GM12878 (cell line): ENCODE measurements at regions not wholly inside any gene's neighbourhood (a gene's known extent, or its start where the extent isn't known, plus 50 kb on each side); places are given as distances from the start of the nearest gene placed in this dataset.

ENCODE experiments used
- ATAC-seq: fragments of 200-7000 bp; cut with Tn5 transposase; 3 replicates; pipeline ENCODE4 v1.9.1; 2020; ENCODE audit warnings: mild to moderate bottlenecking, moderate library complexity
- BruUV-seq: library from RNA; stranded (reverse); fragments of 400-500 nt; replicated peaks from 2 replicates; lab custom pipeline; 2021; lab: Mats Ljungman, UMichigan
- CTCF ChIA-PET: fragments of 300-600 bp; sonication (Branson Sonifier 250); formaldehyde crosslinking; extraction: SDS; loops from one replicate; lab custom pipeline; 2021; ENCODE audit warnings: inconsistent platforms; lab: Yijun Ruan, JAX
- POLR2A ChIA-PET: fragments of 350-600 bp; formaldehyde crosslinking; extraction: SDS; loops from one replicate; lab custom pipeline; 2021; ENCODE audit warnings: inconsistent platforms; lab: Charles Lee
- RAD21 ChIA-PET: fragments of 300-600 bp; sonication (Branson Sonifier 250); formaldehyde crosslinking; loops from one replicate; lab custom pipeline; 2023; ENCODE audit warnings: antibody characterized with exemption; ENCODE audit not compliant: unreplicated experiment; lab: Charles Lee
- SMC1A ChIA-PET: fragments of 300-600 bp; sonication (Branson Sonifier 250); formaldehyde crosslinking; loops from one replicate; lab custom pipeline; 2023; ENCODE audit not compliant: unreplicated experiment, uncharacterized antibody; lab: Charles Lee
- DNase-seq: peaks from one replicate; pipeline ENCODE4 v3.0.0-alpha.2; 2011; ENCODE audit warnings: low read depth, low spot score
- FAIRE-seq: peaks from 3 replicates; lab custom pipeline; 2011; peaks lifted over from hg19 to GRCh38; lab: Jason Lieb, UNC
- H2AFZ ChIP-seq: 2 replicates; pipeline ENCODE4 v1.6.0; 2011; ENCODE audit warnings: low read depth, low read length, control low read depth; ENCODE audit not compliant: control insufficient read depth
- H3K27ac ChIP-seq: 2 replicates; pipeline ENCODE4 v1.5.1; 2011; ENCODE audit warnings: control low read depth; ENCODE audit not compliant: control insufficient read depth, insufficient read depth
- H3K27me3 ChIP-seq, 2 experiments: replicated peaks in 1 of 2; 2 replicates each; pipeline versions ENCODE4 v1.6.0 to v1.6.1; 2011; ENCODE audit warnings: low read length in 1 of 2; ENCODE audit not compliant: control insufficient read depth in 2 of 2, insufficient read depth in 2 of 2
- H3K36me3 ChIP-seq, 2 experiments: 2 replicates each; pipeline ENCODE4 v1.5.1; 2011; ENCODE audit warnings: low read length in 1 of 2; ENCODE audit not compliant: control insufficient read depth in 2 of 2, insufficient read depth in 2 of 2
- H3K4me1 ChIP-seq: 2 replicates; pipeline ENCODE4 v1.6.1; 2011; ENCODE audit warnings: mild to moderate bottlenecking, low read length, moderate library complexity, mixed read lengths; ENCODE audit not compliant: control insufficient read depth, insufficient read depth
- H3K4me2 ChIP-seq: 2 replicates; pipeline ENCODE4 v1.6.0; 2011; ENCODE audit warnings: control low read depth; ENCODE audit not compliant: control insufficient read depth, insufficient read depth
- H3K4me3 ChIP-seq: fragments of 200-600 bp; sonication (generic); 2 replicates; pipeline ENCODE4 v1.5.1; 2016
- H3K79me2 ChIP-seq: 2 replicates; pipeline ENCODE4 v1.6.0; 2011; ENCODE audit warnings: low read length; ENCODE audit not compliant: control insufficient read depth, insufficient read depth
- H3K9ac ChIP-seq: 2 replicates; pipeline ENCODE4 v1.8.0; 2011; ENCODE audit warnings: low read length, control low read depth, mixed read lengths; ENCODE audit not compliant: control insufficient read depth, insufficient read depth
- H3K9me3 ChIP-seq: replicated peaks from 3 replicates; pipeline ENCODE4 v1.5.1; 2011; ENCODE audit warnings: mild to moderate bottlenecking, low read length; ENCODE audit not compliant: control insufficient read depth, insufficient read depth
- H4K20me1 ChIP-seq: 2 replicates; pipeline ENCODE4 v1.6.0; 2011; ENCODE audit not compliant: control insufficient read depth, insufficient read depth
- CBX5 ChIP-seq: sonication (generic); IDR thresholded peaks from 2 replicates; pipeline ENCODE4 v1.6.1; 2016; ENCODE audit warnings: low read depth, moderate library complexity, mild to moderate bottlenecking, inconsistent platforms
- CREB1 ChIP-seq: IDR thresholded peaks from 2 replicates; pipeline ENCODE4 v1.6.1; 2012; ENCODE audit warnings: low read depth, mild to moderate bottlenecking, inconsistent platforms
- DPF2 ChIP-seq: fragments of 450-650 bp; IDR thresholded peaks from 2 replicates; pipeline ENCODE4 v1.6.1; 2017; ENCODE audit warnings: mild to moderate bottlenecking
- EZH2 ChIP-seq: IDR thresholded peaks from 2 replicates; pipeline ENCODE4 v1.6.1; 2012; ENCODE audit warnings: low read depth, mild to moderate bottlenecking, control low read depth, inconsistent platforms, low read length, borderline replicate concordance; ENCODE audit not compliant: control insufficient read depth
- FOS ChIP-seq: IDR thresholded peaks from 3 replicates; pipeline ENCODE4 v1.6.1; 2011; ENCODE audit warnings: borderline replicate concordance; ENCODE audit not compliant: insufficient read length; ENCODE audit errors: extremely low read depth
- IKZF1 ChIP-seq: fragments of 450-650 bp; conservative IDR thresholded peaks from 2 replicates; pipeline ENCODE4 v1.6.1; 2017; ENCODE audit warnings: antibody characterized with exemption, mild to moderate bottlenecking
- JUNB ChIP-seq: IDR thresholded peaks from 2 replicates; pipeline ENCODE4 v1.6.1; 2016; ENCODE audit warnings: antibody characterized with exemption, mild to moderate bottlenecking
- JUND ChIP-seq: IDR thresholded peaks from 2 replicates; pipeline ENCODE4 v1.6.1; 2012; ENCODE audit warnings: low read depth, mild to moderate bottlenecking, low read length, improper control_type of control experiment, moderate library complexity
- NFIC ChIP-seq: IDR thresholded peaks from 2 replicates; pipeline ENCODE4 v1.6.1; 2012; ENCODE audit warnings: low read depth, mild to moderate bottlenecking, inconsistent platforms, low read length, moderate library complexity
- NKRF ChIP-seq: fragments of 450-650 bp; conservative IDR thresholded peaks from 2 replicates; pipeline ENCODE4 v1.6.1; 2017; ENCODE audit warnings: mild to moderate bottlenecking, moderate library complexity
- NR2F1 ChIP-seq: fragments of 450-650 bp; conservative IDR thresholded peaks from 2 replicates; pipeline ENCODE4 v1.6.1; 2017; ENCODE audit warnings: mild to moderate bottlenecking
- POLR2AphosphoS2 ChIP-seq: IDR thresholded peaks from 2 replicates; pipeline ENCODE4 v1.6.1; 2011; ENCODE audit warnings: low read depth, mild to moderate bottlenecking, low read length, improper control_type of control experiment, moderate library complexity
- POLR2AphosphoS5 ChIP-seq: IDR thresholded peaks from 2 replicates; pipeline ENCODE4 v1.6.1; 2011; ENCODE audit warnings: mild to moderate bottlenecking, low read length, inconsistent platforms
- SREBF2 ChIP-seq: IDR thresholded peaks from 2 replicates; pipeline ENCODE4 v1.6.1; 2012; ENCODE audit warnings: mild to moderate bottlenecking, low read length
- STAT3 ChIP-seq: IDR thresholded peaks from 2 replicates; pipeline ENCODE4 v1.6.1; 2011; ENCODE audit warnings: low read depth, low read length, improper control_type of control experiment
- TCF12 ChIP-seq: IDR thresholded peaks from 2 replicates; pipeline ENCODE4 v1.6.1; 2011; ENCODE audit warnings: low read depth, mild to moderate bottlenecking, low read length
- ZBED1 ChIP-seq: IDR thresholded peaks from 2 replicates; pipeline ENCODE4 v1.6.1; 2016; ENCODE audit warnings: borderline replicate concordance
- ZNF274 ChIP-seq: IDR thresholded peaks from one replicate; pipeline ENCODE4 v1.8.0; 2011; ENCODE audit not compliant: insufficient read length, insufficient read depth
- ZSCAN29 ChIP-seq: fragments of 450-650 bp; IDR thresholded peaks from 2 replicates; pipeline ENCODE4 v1.6.1; 2017; ENCODE audit warnings: mild to moderate bottlenecking, moderate library complexity
- WGBS: methylation state at CpG from one replicate; pipeline ENCODE4 v1.1.6; 2016; ENCODE audit warnings: low lambda C conversion rate; ENCODE audit not compliant: insufficient replicate concordance, insufficient coverage; ENCODE audit errors: missing lambda C conversion rate; 5-methylcytosine and 5-hydroxymethylcytosine counted together
- in situ Hi-C: fragments of 300-500 bp; cut with MboI; formaldehyde crosslinking; loops from 9 replicates; pipeline ENCODE4 v1.14.3; 2018; ENCODE audit warnings: mixed read lengths
- intact Hi-C: fragments of 100-400 bp; cut with micrococcal nuclease; formaldehyde crosslinking; loops from one replicate; pipeline ENCODE4 v1.14.2; 2022; ENCODE audit not compliant: unreplicated experiment

GRCh38 chr2:226489775-226490541 is 309.7 kb downstream of the IRS1 start:
- POLR2A ChIA-PET: no interaction called here
- CTCF ChIA-PET: no interaction called here
- H3K9ac ChIP-seq: no peak overlapping the region
- H3K27ac ChIP-seq: no peak overlapping the region
- no TSS peak for BruUV-seq
- WGBS: 13% methylated on average over 10 of the region's 10 CpGs
- no peak overlapping the region for H3K4me3 ChIP-seq
- H2AFZ ChIP-seq: no peak overlapping the region
- SMC1A ChIA-PET: interaction anchor here (0.6 to 1.0 kb wide), 2 partner anchors 11 to 27 kb away, joined by 3 read pairs; no protein-coding TSS in a partner anchor
- H3K9me3 ChIP-seq: no peaks in the 10 kb centered on the region
- peak; percentile 80 for ATAC-seq
- H3K79me2 ChIP-seq: no peaks in the 10 kb centered on the region
- H3K36me3 ChIP-seq: no peaks in the 10 kb centered on the region
- intact Hi-C loops: no loop called here
- peak; percentile 7 for DNase-seq
- H3K4me1 ChIP-seq: no peaks in the 10 kb centered on the region; the same call in 1 of the 2 replicates
- RAD21 ChIA-PET: interaction anchor here (0.6 kb wide), 1 partner anchor 11 kb away, joined by 3 read pairs; no protein-coding TSS in a partner anchor
- H4K20me1 ChIP-seq: no peaks in the 10 kb centered on the region
- no peak for FAIRE-seq
- in situ Hi-C loops: no loop called here
- H3K27me3 ChIP-seq: no peaks in the 10 kb centered on the region
- no peak for TF ChIP-seq POLR2AphosphoS2
- TF ChIP-seq IKZF1: 0 out of 2 replicates have a peak, but pooled peaks have one; percentile 27
- TF ChIP-seq NR2F1: 0 out of 2 replicates have a peak, but pooled peaks have one; percentile 28
- TF ChIP-seq TCF12: no peak
- no peak for TF ChIP-seq JUND
- TF ChIP-seq ZBED1: 0 out of 2 replicates have a peak, but pooled peaks have one; percentile 14
- peak; percentile 34; the same call in 1 of the 2 replicates for TF ChIP-seq DPF2
- TF ChIP-seq POLR2AphosphoS5: no peak
- TF ChIP-seq CBX5: no peak
- TF ChIP-seq EZH2: no peak
- no peak for TF ChIP-seq FOS
- 0 out of 2 replicates have a peak, but pooled peaks have one; percentile 23 for TF ChIP-seq NFIC
- TF ChIP-seq NKRF: no peak
- TF ChIP-seq JUNB: peak; percentile 86
- no peak for TF ChIP-seq STAT3
- peak; percentile 21; the same call in 1 of the 2 replicates for TF ChIP-seq CREB1
- TF ChIP-seq SREBF2: no peak
- TF ChIP-seq ZNF274: no peak
- TF ChIP-seq ZSCAN29: no peak
- no peak overlapping the region for H3K4me2 ChIP-seq
